Activated CD4-positive, alpha-beta T cell treated with anti-CD3 and anti-CD28 coated beads for 4 hours (primary cell): ENCODE measurements at regions not wholly inside any gene's neighbourhood (a gene's known extent, or its start where the extent isn't known, plus 50 kb on each side); places are given as distances from the start of the nearest gene placed in this dataset.

ENCODE experiments used
- DNase-seq, 2 donors: peaks; one replicate each; pipeline ENCODE4 v3.0.0-alpha.2; 2020

DNA sequence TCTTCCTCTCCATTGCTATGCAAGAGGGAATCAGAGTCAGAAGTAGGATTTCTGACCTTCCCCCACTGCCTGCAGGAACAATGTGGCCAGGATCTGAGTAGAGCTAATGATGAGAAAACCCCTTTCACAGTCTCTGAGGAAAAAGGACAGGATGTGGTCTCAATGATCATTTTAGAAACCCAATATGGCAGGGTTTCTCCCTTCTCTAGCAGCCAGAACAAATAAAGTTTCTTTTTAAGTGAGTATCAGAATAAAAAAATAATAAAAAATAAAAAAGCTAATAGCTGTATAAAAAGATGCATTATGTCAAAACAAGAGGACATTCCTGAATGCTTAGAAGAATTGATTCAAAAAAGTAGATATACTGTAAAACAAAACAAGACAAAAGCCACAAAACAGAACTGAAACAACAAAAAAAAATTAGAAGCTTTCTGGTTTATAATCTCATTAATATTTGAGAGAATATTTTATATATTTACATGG lies 1124.9 kb upstream of the ZEB2 start:
- no peak for DNase-seq

DNA sequence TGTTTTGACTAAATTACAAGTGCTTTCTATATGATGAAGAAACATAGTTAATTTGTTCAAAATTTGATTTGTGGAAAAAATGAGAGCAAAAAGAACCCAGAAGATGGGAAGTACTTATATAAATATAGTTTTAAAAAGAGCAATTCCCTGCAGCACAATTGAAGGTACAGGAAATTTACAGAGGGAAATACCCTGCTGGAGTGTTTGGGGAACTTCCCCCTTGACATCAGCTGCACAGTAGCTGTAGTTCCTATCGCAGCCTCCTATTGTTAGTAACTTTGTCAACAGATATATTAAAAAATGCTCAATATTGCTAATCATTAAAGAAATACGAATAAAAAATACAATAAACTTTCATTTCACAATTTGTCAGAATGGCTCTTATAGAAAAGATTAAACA lies 1118.8 kb upstream of the ZEB2 start:
- no peak for DNase-seq

DNA sequence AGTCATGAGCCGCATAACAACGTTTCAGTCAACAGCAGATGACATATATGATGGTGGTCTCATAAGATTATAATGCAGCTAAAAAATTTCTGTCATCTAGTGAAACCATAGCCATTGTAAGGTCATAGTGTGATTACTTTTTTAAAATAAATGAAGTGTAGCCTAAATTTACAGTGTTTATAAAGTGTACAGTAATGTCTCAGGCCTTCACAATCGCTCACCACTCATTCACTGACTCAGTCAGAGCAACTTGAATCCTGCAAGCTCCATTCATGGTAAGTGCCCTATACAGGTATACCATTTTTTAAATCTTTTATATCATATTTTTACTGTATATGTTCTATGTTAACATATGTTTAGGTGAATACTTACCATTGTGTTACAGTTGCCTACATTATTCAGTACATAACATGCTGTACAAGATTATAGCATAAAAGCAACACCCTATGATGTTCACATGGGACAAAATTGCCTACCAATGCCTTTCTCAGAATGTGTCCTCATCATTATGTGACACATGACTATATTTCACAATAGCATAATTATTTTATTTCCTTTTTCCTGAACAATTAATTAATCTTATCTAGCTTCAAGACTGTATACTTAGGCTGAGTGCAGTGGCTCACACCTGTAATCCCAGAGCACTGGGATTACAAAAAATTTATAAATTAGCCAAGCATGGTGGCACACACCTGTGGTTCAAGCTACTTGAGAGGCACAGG lies 1115.9 kb upstream of the ZEB2 start:
- no peak for DNase-seq

DNA sequence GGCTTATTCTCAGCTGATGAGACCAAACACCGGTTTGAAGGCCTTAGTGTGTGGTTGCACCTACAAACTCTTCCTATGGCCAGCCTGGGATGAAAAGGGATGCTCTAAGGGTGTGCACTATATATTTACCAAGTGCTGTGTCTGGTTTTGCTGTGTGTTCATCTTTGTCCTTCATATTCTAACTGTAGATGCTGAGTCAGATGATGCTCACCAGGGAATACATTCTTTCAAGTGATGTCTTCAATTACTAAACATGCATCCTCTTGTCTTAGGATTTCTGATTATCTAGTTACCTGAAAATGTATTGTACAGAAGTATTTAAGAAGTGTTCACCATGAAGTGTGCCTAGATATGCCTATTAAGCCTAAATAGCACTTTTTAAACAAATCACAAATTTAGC lies 1111.6 kb upstream of the ZEB2 start:
- DNase-seq: no peak

DNA sequence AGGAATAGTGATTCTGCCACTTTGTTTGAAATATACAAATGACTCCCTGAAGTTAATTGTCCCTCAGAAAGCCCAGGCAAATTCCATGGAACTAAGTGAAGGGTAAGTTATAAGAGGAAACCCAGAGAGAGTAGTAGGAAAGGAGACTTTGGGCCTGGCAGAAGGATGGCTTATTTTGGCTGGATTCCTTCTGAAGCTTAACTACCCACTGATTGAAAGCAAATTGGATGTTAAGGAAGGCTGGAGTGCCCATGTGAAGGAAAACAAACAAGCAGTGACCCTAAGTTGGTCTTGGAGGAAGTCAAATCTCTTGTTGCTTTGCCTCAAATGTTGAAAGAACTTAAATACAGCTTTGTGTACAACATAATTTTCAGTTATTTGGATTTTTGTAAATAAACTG lies 1106.4 kb upstream of the ZEB2 start:
- DNase-seq: no peak

DNA sequence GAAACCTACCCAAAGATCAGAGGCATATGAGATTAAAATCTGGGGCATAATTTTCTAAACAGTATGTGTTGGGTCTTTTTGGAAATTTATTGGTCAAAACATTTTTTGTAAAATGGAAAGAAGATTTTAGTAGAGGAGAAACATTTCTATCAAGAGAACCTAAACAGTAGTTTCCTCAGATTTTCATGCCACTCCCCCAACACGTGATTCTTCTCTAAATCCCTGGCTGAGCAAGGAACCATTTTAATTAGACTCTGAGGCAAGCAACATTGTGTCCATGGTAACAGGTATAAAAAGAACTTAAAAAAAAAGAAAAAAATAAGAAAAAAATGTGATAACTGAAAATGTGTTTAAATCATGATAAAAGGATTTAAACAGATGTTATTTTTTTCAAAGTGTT lies 1105.2 kb upstream of the ZEB2 start:
- no peak for DNase-seq

DNA sequence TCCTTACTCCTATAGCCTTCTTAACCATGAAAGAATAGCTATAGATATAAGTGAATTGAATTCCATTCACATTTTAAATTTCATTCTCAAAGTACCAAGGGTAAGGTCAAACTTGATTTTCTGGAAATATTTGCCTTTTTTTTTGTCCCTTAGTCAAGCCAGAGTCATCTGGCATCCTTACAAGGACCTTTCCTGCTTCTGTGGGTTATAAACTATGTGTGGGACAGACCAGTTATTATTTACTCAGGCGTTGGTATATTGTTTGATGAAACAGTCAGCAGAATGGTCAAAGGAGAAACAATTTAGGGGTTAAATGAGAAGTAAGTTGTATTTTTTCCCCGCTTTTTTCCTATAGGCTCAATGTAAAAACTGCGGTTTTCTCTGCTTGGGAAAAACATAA lies 1103.2 kb upstream of the ZEB2 start:
- no peak for DNase-seq

DNA sequence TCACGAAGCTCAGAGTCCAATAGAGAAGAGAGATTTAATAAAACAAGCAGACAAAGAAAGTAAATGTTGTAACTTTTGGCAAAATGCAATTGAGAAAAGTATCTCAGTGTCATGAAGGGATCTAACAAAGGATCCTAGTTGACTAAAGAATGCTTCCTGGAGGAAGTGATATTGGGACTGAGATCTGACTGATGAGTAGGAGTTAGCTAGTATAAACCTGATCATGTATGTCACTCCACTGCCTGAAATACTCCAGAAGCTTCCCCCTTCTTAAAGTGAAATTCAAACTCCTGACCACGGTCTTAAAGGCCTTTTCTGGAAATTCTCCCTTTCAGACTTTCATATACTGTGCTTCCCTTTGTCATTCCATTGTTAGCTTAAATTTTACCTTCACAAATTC lies 1102.4 kb upstream of the ZEB2 start:
- DNase-seq: no peak

DNA sequence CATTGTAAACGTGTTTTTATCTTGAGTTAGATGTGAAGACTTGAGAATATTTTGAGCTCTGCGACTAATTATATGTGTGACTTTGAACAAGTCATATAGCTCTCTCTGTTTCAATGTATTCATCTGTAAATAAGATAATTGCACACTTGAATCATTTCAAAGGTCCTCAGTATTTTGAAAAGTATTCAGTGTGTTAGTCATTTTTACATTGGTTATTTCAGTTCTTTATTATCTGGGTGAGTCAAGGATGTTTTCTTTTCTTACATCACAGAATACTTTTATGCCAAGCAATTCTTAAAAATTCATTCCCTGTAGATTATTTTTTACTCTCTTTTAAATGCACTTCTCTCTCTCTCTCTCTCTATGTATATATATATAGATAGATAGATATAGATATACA lies 1098.0 kb upstream of the ZEB2 start:
- no peak for DNase-seq

DNA sequence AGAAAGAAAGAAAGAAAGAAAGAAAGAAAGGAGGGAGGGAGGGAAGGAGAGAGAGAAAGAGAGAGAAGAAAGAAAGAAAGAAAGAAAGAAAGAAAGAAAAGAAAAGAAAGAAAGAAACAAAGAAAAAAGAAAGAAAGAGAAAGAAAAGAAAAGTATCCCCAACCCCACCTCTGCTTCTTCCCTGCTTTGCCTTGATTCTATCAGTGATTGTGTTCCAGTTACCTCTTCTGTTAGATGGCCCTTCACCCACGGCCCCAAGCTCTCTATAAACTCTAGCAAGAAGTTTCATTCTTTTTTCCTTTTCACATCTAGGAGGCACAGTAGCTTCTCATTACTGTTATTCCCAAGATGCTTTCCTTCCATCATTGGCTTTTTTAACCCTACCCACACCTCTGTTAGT lies 1097.5 kb upstream of the ZEB2 start:
- no peak for DNase-seq

DNA sequence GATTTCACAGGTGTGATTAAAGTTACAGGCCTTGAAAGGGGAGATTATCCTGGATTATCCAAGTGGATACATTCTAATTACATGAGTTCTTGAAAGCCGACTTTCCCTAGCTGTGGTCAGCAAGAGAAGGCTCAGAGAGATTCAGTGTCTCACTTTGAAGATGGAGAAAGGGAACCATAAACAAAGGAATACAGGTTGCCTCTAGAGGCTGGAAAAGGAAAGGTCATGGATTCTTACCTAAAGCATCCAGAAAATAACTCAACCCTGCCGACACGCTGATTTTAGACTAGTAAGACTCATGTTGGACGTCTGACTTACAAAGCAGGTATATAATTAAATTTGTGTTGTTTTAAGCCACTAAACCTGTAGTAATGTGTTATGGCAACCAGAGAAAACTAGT lies 1095.7 kb upstream of the ZEB2 start:
- no peak for DNase-seq

DNA sequence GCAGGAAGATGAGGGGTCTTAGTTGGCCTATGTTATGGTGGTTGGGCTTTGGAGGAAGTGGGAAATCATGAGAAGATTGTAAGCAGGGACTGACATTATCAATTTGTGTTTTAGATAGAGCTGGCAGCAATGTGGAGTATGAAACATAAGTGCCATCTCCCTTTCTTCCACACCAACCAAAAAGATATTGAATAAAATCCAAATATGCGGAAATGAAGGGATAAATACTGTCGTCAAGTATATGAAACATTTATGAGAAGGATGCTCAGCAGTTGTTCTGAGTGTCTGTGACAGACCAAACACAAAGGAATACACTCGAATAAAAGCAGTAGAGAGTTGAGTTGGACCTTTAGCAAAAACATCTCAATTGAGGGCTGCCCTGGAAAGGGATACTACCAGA lies 1090.0 kb upstream of the ZEB2 start:
- no peak for DNase-seq

DNA sequence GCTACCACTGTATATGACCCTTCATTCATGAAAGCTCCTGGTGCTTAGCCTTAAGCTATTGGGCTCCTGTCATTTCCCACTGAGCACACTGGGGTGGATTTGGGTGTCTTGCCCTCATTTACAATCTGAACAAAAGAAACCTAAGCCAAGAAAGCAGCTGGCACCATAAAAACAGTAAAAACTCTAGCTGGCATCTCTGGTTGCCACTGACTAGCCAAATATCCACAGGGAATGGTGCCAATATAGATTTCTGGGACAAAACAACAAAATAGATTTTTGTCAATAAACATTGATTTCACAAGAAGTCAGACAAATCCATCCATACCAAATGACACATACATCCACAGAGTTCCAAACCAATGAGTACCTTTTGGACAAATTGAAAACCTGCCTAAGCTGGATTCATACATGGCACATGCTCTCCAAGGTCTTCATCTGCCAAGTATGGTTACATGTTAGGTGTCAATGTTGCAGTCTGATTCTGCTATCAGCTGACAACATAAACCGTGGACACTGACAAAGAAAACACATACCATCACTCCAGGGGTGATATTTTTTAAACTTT lies 1081.5 kb upstream of the ZEB2 start:
- DNase-seq: no peak

DNA sequence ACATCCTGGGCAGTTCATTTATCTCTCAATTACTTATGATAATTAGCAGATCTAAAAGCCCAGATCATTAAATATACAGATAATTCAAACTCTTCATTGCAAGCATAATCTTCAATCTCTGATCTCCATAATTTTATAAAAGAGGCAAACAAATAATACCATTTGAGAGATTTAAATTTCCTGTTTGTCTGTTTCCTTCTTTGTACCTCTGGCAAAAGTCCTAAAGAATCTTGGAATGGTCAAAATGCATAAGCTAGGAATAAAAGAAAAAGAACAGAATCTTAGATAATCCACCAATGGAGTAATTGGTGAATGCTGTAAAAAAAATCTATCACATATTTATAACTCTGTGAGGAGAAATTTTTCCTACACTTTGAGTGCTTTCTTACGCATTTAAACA lies 1080.9 kb upstream of the ZEB2 start:
- DNase-seq: no peak

DNA sequence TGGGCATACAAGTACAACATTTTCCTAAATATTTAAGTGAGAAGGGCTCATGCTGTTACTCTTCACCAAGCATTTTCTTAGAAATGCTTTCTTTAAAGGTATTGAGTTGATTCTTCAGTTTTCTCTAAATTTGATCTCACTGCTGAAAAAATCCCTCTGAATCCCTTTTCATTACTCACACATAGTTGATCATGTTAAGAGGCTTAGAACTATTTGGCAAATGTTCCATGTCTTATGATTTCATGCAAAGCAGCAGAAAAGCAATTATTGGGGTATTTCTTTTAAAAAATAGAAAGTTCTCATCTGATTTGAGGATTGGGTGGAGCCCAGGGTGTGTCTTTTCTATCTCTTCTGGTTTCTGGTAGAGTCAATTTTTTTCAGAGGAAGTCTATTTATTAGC lies 1079.8 kb upstream of the ZEB2 start:
- no peak for DNase-seq

DNA sequence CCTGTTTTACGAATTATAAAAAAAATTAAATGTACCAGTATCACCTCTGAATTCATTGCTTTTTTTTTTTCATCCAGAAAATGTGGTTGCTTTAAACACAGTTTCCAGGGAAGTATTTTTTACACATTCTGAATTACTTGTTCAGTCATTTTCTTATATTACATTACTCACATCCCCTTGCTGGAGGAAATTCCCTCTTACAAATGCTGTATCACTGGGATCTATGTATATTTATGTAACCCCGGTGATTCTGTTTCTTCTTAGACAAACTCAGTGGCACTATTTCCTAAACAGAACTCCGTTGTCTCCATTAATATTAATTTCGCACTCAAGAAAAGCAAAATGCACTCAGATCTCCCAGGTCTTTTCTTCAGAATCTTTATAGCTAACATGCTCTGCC lies 1078.5 kb upstream of the ZEB2 start:
- no peak for DNase-seq

DNA sequence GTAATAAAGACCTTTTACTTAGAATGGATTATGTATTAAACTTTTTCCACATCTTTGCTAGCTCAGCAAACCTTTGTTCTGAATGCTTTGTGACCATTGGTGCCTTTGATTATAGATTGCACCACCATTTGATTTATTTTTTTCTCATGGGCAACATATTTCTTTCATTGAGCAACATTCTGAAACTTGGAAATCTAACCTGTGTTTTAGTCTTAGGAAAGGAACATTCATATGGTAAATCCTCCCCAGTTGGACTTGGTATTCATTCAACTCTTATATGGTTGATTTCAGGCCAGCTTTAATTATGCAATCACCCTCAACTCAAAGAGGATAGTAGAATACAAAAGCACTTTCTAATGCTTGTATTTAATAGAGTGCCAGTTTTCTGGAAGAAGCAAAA lies 1077.9 kb upstream of the ZEB2 start:
- no peak for DNase-seq

DNA sequence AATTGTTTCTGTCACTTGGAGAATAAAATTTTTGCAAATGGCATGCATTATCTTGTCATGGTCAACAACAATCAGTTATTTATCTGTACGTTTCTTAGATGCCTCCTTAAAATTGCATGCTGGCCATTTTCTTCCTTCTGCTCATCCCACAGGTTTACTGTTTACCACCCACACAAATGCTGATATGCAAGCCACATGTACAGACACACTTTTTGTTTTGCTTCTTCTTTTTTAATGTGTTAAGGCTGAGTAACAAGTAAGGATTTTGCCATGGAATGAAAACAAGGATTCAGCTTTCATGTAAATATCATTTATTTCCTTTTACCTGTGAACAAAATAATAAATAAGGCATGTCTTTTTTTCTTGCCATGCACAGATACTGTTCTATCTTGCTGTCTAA lies 1077.1 kb upstream of the ZEB2 start:
- no peak for DNase-seq

DNA sequence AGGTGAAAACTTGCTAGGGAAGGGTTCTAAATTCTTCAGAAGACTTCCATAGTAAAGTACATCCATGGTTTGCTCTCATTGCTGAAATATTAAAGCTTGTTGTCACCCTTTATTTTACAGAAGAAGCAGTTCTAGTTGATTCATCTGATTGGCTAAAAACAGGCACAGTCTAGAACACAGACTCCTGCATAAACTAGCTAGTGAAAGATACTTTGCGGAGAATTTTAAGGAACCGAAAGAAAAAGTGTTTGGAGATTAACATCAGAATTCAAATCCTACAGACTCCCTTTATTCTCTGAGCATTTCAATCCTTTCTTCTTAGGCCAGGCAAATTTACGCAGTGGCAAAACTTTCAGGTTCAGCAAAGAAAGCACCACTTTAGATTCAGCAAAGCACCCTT lies 1076.5 kb upstream of the ZEB2 start:
- no peak for DNase-seq

DNA sequence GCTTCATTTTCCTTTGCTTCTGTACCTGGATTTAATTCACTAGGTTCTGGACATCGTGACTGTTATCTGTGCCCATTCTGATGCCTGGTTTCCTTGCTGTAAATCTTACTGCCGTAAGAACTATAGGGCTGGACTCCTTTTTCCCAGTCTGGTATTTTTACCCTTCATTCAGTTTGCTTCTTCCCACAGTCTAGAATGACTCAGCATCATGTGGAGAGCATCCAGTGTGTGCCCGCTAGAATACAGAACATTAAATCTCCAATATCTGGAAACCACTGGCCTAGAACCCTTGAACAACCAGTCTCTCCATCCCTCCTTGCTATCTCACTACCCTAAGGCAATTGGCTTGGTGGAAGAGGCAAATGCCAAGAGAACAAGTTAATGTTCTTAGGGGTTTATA lies 1075.4 kb upstream of the ZEB2 start:
- no peak for DNase-seq

DNA sequence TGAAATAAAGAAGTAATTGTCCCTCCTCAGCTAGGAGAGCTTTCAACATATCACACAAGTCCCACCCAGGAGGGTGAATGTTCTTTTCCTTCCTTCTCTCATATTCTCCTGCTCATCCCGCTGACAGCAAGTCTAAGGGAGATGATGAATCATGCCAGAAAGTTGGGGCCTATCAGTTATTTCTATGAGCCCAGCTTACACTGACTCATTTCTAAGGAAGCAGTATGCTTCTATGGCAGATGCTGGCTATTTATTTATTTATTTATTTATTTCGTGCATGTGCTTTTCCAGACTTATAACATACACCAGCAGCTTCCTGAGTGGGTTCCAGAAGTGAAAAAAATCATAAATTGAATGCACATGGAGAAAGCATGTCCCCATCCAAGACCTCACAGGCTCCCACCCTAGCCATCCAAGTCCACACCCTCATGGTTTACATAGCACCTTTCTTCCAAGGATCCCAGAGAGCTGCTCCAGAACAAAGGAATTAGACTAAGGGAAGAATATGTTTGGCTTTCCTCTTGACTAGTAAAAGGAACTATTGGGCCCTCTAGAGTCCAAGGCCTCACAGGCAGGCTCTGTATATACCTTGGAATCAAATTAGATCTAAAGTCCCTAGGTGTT lies 1074.2 kb upstream of the ZEB2 start:
- no peak for DNase-seq

DNA sequence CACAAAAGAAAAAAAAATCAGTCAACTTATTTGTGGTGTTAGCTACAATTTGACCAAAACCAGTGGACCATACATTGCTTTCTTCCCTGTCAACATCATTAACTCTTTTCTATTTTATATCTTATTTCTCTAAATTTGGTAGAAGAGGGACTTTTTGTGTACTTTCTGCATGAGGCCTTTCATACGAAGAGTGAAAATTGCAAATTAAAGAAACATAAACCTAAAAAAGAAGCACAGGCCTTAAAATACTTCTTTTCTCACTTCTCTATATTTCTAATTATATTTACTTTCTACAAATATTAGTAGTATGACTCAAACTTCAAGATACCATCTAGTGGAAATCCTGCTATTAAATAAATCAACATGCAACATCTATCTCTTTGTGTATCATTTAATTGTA lies 1073.4 kb upstream of the ZEB2 start:
- no peak for DNase-seq

DNA sequence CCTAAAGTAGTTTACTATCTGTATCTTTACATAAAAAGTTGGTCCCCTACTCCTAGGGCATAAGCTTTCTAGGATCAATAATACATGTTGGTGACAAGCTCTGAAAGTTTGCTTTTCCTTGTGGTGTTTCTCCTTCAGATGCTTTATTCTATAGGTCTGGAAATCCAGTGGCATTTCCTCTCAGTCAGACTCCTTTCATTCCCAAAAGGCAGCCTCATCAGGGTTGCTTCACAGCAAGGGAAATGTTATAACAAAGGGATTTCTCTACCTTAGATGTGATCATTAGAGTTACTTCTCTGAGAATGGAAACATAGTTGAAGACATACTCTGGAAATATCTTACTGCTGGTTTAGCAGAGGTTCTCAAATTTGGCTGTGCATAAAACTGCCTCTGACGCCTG lies 1072.4 kb upstream of the ZEB2 start:
- DNase-seq: no peak

DNA sequence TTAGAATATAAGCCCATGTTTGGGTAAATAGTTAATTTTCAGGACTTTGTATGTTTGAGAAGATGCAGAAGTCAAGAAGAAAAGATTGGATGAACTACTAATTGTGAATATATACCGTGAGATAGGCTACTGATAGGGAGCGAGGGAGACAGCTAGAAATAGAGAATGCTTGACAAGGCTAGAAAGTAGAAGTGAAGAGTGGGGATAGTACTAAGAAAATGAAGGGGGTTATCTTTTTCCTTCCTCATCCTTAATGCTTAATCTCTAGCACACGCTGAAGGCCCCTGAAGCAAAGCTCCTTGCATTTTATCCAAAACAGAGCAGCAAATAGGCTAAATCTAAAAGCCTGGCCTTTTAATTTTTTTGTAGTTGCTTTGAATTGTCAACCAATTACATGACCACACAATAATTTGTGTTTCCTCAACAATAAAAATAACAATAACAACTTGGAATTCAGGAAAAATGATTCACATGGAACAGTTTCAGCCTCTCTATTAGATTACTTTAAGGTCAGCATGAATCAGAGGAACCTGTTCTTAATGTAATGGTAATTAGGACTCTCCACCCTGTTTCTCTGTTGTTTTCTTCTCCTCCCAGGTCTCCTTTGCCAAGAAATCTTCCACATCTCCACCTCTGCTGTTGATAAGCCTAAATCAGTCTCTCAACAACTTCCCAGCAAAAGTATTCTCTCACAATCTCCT lies 1071.3 kb upstream of the ZEB2 start:
- no peak for DNase-seq
